ENCODE measurements at regions not wholly inside any gene's neighbourhood (a gene's known extent, or its start where the extent isn't known, plus 50 kb on each side); places are given as distances from the start of the nearest gene placed in this dataset.

DNA sequence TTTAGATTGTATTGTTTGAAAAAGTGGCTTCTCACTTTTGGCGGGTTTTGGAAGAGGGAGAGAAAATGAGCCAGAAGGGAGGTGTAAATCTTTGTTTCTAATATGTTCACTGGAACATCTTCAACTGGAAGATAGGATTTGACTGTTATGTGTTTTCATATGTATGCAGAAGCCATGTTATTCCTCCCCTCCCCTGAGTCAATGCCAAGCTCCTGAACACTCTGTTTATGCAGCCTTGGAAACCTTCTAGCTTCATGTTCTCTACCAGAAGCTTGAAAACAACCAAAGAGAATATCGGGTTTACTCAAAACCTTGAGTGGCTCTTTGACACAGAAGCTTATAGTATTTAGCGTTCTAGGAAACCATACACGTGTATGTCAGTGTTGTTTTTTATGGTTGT lies 279.1 kb downstream of the PRL start:
- H3K4ac ChIP-seq (ENCODE audit: low read depth in 1 of 2, low read length in 2 of 2), result no peak overlapping the region
- no peaks in the 10 kb centered on the region for H3K36me3 ChIP-seq (ENCODE audit: control insufficient read depth in 1 of 2, insufficient read depth in 2 of 2, low read depth in 1 of 2, low read length in 2 of 2)
- H3K9me3 ChIP-seq (ENCODE audit: control insufficient read depth, low read length), result peaks cover 10% of the 10 kb centered on the region
- H3K14ac ChIP-seq (ENCODE audit: low read length in 2 of 2), result no peak overlapping the region
- no peak overlapping the region for H2AFZ ChIP-seq (ENCODE audit: low read depth, low read length)
- no peak overlapping the region for H4K8ac ChIP-seq (ENCODE audit: low read length)
- H3K4me2 ChIP-seq (ENCODE audit: low read length, poor library complexity, severe bottlenecking), result no peak overlapping the region
- H2BK12ac ChIP-seq (ENCODE audit: low read length in 2 of 2), result no peak overlapping the region
- H3K4me1 ChIP-seq (ENCODE audit: control insufficient read depth, insufficient read depth, low read depth, low read length), result no peaks in the 10 kb centered on the region
- no peak overlapping the region for H4K91ac ChIP-seq (ENCODE audit: low read length)
- H3K9ac ChIP-seq (ENCODE audit: low read length), result no peak overlapping the region
- H3K23ac ChIP-seq (ENCODE audit: low read length in 2 of 2), result no peak overlapping the region
- no peak overlapping the region for H3K27ac ChIP-seq (ENCODE audit: low read length, poor library complexity, severe bottlenecking)
- H3K79me1 ChIP-seq (replicated peaks; ENCODE audit: low read length, poor library complexity, severe bottlenecking), result no peaks in the 10 kb centered on the region
- no peaks in the 10 kb centered on the region for H3K27me3 ChIP-seq (ENCODE audit: control insufficient read depth in 1 of 2, insufficient read depth in 1 of 2, low read length in 2 of 2)
- WGBS, result 100% methylated on average over 4 of the region's 4 CpGs
- H2BK15ac ChIP-seq (ENCODE audit: low read depth, poor library complexity, severe bottlenecking), result no peak overlapping the region
- no peak overlapping the region for H3K18ac ChIP-seq (ENCODE audit: low read depth in 1 of 2, low read length in 2 of 2)
- H2BK120ac ChIP-seq (ENCODE audit: low read depth, low read length), result no peak overlapping the region
- DNase-seq, result no peak
- H2AK5ac ChIP-seq (ENCODE audit: low read length, severe bottlenecking), result no peak overlapping the region
- H2BK5ac ChIP-seq (ENCODE audit: low read depth, low read length, poor library complexity, severe bottlenecking), result no peak overlapping the region
- H3K4me3 ChIP-seq (ENCODE audit: insufficient read depth in 1 of 2, low read depth in 1 of 2, low read length in 2 of 2), result no peak overlapping the region

DNA sequence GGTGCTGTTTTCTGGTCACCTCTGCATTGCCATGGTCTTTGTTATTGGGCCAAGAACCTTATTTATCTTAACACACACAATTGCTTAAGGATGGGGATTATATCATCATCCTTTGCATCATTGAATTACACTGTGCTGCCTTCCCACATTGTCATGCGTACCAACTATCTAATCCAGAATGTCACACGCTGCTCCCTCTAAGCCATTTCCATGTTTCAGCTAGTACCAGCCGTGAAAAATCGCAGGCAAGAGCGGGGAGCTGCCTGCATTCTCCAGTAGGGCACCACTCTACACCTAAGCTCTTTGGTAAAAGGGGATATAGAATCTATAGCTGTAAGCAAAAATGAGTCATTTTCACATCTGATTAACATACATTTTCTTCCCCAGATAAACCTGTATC lies 277.0 kb downstream of the PRL start:
- Histone ChIP-seq H3K4me3 (ENCODE audit: insufficient read depth in 1 of 2, low read depth in 1 of 2, low read length in 2 of 2) (no peak overlapping the region), H3K23ac (ENCODE audit: low read length in 2 of 2) (peak overlapping the region in 1 of 2 experiments; percentile 54), H2AK5ac (ENCODE audit: low read length, severe bottlenecking) (no peak overlapping the region), H3K9ac (ENCODE audit: low read length) (no peak overlapping the region), H2AFZ (ENCODE audit: low read depth, low read length) (no peak overlapping the region), H3K4me2 (ENCODE audit: low read length, poor library complexity, severe bottlenecking) (no peak overlapping the region), H4K91ac (ENCODE audit: low read length) (no peak overlapping the region), H2BK120ac (ENCODE audit: low read depth, low read length) (no peak overlapping the region), H3K36me3 (ENCODE audit: control insufficient read depth in 1 of 2, insufficient read depth in 2 of 2, low read depth in 1 of 2, low read length in 2 of 2) (no peaks in the 10 kb centered on the region), H2BK5ac (ENCODE audit: low read depth, low read length, poor library complexity, severe bottlenecking) (no peak overlapping the region), H3K4ac (ENCODE audit: low read depth in 1 of 2, low read length in 2 of 2) (no peak overlapping the region), H3K14ac (ENCODE audit: low read length in 2 of 2) (peak overlapping the region in 1 of 2 experiments; percentile 31), H2BK12ac (ENCODE audit: low read length in 2 of 2) (no peak overlapping the region), H4K8ac (ENCODE audit: low read length) (no peak overlapping the region), H3K9me3 (ENCODE audit: control insufficient read depth, low read length) (peaks cover 10% of the 10 kb centered on the region), H3K27me3 (ENCODE audit: control insufficient read depth in 1 of 2, insufficient read depth in 1 of 2, low read length in 2 of 2) (no peaks in the 10 kb centered on the region), H3K4me1 (ENCODE audit: control insufficient read depth, insufficient read depth, low read depth, low read length) (no peaks in the 10 kb centered on the region), H2BK15ac (ENCODE audit: low read depth, poor library complexity, severe bottlenecking) (no peak overlapping the region), H3K79me1 (replicated peaks; ENCODE audit: low read length, poor library complexity, severe bottlenecking) (no peaks in the 10 kb centered on the region), H3K27ac (ENCODE audit: low read length, poor library complexity, severe bottlenecking) (no peak overlapping the region), H3K18ac (ENCODE audit: low read depth in 1 of 2, low read length in 2 of 2) (no peak overlapping the region)
- DNase-seq, result no peak
- 100% methylated on average over 2 of the region's 5 CpGs for WGBS

DNA sequence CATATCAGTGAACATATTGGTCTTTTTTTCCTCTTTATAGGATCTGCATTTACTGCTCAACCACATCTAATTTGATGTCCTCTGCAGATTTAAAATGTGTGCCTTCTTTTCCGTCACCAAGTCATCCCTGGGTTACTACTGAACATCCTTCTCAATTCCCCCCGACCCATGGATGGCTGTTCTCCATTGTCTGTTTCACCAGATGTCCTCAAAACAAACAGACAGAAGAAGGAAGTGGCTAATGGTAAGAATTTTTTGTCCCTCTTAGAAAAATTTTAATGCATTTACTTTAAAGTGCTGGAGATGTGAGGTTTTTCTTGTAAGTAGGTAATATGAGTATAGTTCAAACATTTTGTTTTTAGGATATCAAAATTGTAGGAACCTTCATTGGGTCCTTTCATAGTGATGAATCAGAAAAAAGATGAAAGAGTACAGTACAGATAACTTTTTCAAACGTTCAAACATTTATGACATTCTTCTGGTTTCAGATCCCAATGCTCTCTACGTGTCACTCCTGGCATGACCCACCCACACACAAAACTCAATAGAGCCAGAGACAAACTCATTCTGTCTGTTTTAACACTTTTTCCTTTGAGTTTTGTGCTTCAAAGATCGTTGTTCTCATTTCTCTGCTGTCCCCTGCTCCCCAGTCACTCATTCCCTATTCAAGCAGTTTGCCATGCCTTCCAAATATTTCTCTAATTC lies 276.4 kb downstream of the PRL start:
- H3K23ac ChIP-seq (ENCODE audit: low read length in 2 of 2), result no peak overlapping the region
- H4K8ac ChIP-seq (ENCODE audit: low read length), result no peak overlapping the region
- WGBS, result 88% methylated on average over 4 of the region's 5 CpGs
- H2BK120ac ChIP-seq (ENCODE audit: low read depth, low read length), result no peak overlapping the region
- H2BK15ac ChIP-seq (ENCODE audit: low read depth, poor library complexity, severe bottlenecking), result no peak overlapping the region
- no peak overlapping the region for H3K18ac ChIP-seq (ENCODE audit: low read depth in 1 of 2, low read length in 2 of 2)
- no peak overlapping the region for H3K4me2 ChIP-seq (ENCODE audit: low read length, poor library complexity, severe bottlenecking)
- H3K14ac ChIP-seq (ENCODE audit: low read length in 2 of 2), result no peak overlapping the region
- H3K4me3 ChIP-seq (ENCODE audit: insufficient read depth in 1 of 2, low read depth in 1 of 2, low read length in 2 of 2), result no peak overlapping the region
- no peak overlapping the region for H2BK12ac ChIP-seq (ENCODE audit: low read length in 2 of 2)
- H3K9ac ChIP-seq (ENCODE audit: low read length), result no peak overlapping the region
- DNase-seq, result no peak
- no peak overlapping the region for H2AK5ac ChIP-seq (ENCODE audit: low read length, severe bottlenecking)
- H4K91ac ChIP-seq (ENCODE audit: low read length), result no peak overlapping the region
- no peak overlapping the region for H3K4ac ChIP-seq (ENCODE audit: low read depth in 1 of 2, low read length in 2 of 2)
- no peak overlapping the region for H3K27ac ChIP-seq (ENCODE audit: low read length, poor library complexity, severe bottlenecking)
- no peaks in the 10 kb centered on the region for H3K79me1 ChIP-seq (replicated peaks; ENCODE audit: low read length, poor library complexity, severe bottlenecking)
- peaks cover 10% of the 10 kb centered on the region for H3K9me3 ChIP-seq (ENCODE audit: control insufficient read depth, low read length)
- H3K36me3 ChIP-seq (ENCODE audit: control insufficient read depth in 1 of 2, insufficient read depth in 2 of 2, low read depth in 1 of 2, low read length in 2 of 2), result no peaks in the 10 kb centered on the region
- H2AFZ ChIP-seq (ENCODE audit: low read depth, low read length), result no peak overlapping the region
- H2BK5ac ChIP-seq (ENCODE audit: low read depth, low read length, poor library complexity, severe bottlenecking), result no peak overlapping the region
- no peaks in the 10 kb centered on the region for H3K27me3 ChIP-seq (ENCODE audit: control insufficient read depth in 1 of 2, insufficient read depth in 1 of 2, low read length in 2 of 2)
- peaks cover 4% of the 10 kb centered on the region for H3K4me1 ChIP-seq (ENCODE audit: control insufficient read depth, insufficient read depth, low read depth, low read length)

DNA sequence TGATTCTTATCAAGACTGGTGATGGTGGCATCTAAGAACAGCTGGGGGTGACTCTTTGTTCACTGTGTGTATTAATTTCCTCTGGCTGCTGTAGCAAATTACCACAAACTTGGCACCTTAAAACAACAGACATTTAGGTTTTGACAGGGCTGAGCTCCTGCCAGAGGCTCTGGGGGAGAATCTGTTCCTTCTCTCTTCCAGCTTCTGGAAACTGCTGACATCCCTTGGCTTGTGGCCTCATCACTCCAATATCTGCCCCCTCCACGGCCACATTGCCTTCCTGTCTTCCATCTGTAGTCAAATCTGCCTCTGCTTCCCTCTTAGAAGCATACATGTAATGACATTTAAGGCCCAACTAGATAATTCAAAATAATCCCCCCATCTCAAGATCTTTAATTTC lies 274.9 kb downstream of the PRL start:
- Histone ChIP-seq H3K23ac (ENCODE audit: low read length in 2 of 2) (no peak overlapping the region), H3K18ac (ENCODE audit: low read depth in 1 of 2, low read length in 2 of 2) (no peak overlapping the region), H3K4me2 (ENCODE audit: low read length, poor library complexity, severe bottlenecking) (no peak overlapping the region), H2AFZ (ENCODE audit: low read depth, low read length) (no peak overlapping the region), H4K8ac (ENCODE audit: low read length) (no peak overlapping the region), H3K4me3 (ENCODE audit: insufficient read depth in 1 of 2, low read depth in 1 of 2, low read length in 2 of 2) (no peak overlapping the region), H4K91ac (ENCODE audit: low read length) (no peak overlapping the region), H2AK5ac (ENCODE audit: low read length, severe bottlenecking) (no peak overlapping the region), H3K9ac (ENCODE audit: low read length) (no peak overlapping the region), H3K14ac (ENCODE audit: low read length in 2 of 2) (no peak overlapping the region), H3K9me3 (ENCODE audit: control insufficient read depth, low read length) (peaks cover 10% of the 10 kb centered on the region), H2BK5ac (ENCODE audit: low read depth, low read length, poor library complexity, severe bottlenecking) (no peak overlapping the region), H3K79me1 (replicated peaks; ENCODE audit: low read length, poor library complexity, severe bottlenecking) (no peaks in the 10 kb centered on the region), H3K4me1 (ENCODE audit: control insufficient read depth, insufficient read depth, low read depth, low read length) (peaks cover 6% of the 10 kb centered on the region), H3K4ac (ENCODE audit: low read depth in 1 of 2, low read length in 2 of 2) (no peak overlapping the region), H3K36me3 (ENCODE audit: control insufficient read depth in 1 of 2, insufficient read depth in 2 of 2, low read depth in 1 of 2, low read length in 2 of 2) (no peaks in the 10 kb centered on the region), H2BK120ac (ENCODE audit: low read depth, low read length) (no peak overlapping the region), H2BK12ac (ENCODE audit: low read length in 2 of 2) (no peak overlapping the region), H2BK15ac (ENCODE audit: low read depth, poor library complexity, severe bottlenecking) (no peak overlapping the region), H3K27ac (ENCODE audit: low read length, poor library complexity, severe bottlenecking) (no peak overlapping the region), H3K27me3 (ENCODE audit: control insufficient read depth in 1 of 2, insufficient read depth in 1 of 2, low read length in 2 of 2) (no peaks in the 10 kb centered on the region)
- DNase-seq, result no peak
- 84% methylated on average over 1 of the region's 1 CpG for WGBS

Data from mesenchymal stem cell (in vitro differentiated cells and primary cell).